ENCODE measurements at regions not wholly inside any gene's neighbourhood (a gene's known extent, or its start where the extent isn't known, plus 50 kb on each side); places are given as distances from the start of the nearest gene placed in this dataset.
A peak's percentile ranks its signal among the peaks of the same experiment; 100 is the strongest.

DNA sequence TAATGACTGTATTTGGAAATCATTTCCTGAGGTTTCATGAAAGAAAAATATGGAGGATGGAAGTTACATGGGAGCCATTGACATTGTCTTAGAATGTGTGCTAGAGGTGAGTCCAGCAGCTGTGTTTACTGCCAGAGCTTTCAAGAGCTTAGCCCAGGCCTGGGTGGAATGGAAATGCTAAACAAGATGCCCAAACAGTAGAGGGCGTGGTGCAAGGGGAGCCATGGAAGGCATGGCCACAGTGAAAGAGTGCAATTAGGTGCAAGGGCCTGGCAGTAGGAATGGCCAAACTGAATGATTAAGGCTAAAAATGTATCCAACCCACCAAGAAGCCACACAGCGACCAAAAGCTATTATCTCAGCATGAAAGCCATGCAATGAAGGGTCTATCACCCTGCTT, 257.7 kb upstream of the NR2F2 start:
- no peak for DNase-seq (ENCODE audit: low spot score)

DNA sequence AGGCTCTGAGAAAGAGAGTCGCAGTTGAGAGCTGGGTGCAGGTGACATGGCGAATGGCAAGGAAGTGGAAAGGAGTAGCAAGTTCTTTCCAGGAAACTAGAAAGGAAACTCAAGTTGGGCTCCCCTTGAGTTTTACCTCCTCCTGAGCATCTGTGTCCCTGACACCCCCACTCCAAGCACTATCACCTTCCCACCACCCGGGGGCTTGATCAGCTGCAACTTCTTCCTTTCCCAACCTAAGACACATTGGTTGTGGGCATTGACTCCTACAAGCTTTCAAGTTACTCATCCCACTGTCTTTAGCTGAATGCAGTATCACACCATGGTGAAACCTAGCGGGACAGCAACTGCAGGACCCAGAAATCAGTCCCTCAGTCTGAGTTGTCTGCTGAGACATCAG, 256.6 kb upstream of the NR2F2 start:
- no peak for DNase-seq (ENCODE audit: low spot score)

DNA sequence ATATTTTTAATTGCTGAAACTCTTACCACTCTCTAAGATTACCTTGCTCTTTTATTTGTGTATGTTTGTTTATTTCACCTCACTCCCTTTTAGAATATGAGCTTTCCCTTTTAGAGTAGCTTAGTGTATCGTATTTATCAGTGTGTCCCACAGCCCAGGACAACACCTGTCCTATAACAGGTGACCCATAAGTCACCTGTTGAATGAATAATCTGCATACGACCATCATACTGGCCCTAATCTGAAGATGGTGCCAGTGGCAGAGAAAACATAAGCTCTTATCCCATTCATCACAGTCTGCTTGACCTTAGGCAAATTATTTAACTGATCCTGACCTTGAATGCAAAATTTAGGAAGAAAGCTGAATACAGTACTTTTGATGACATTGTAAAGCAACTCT, 254.6 kb upstream of the NR2F2 start:
- no peak for DNase-seq (ENCODE audit: low spot score)

DNA sequence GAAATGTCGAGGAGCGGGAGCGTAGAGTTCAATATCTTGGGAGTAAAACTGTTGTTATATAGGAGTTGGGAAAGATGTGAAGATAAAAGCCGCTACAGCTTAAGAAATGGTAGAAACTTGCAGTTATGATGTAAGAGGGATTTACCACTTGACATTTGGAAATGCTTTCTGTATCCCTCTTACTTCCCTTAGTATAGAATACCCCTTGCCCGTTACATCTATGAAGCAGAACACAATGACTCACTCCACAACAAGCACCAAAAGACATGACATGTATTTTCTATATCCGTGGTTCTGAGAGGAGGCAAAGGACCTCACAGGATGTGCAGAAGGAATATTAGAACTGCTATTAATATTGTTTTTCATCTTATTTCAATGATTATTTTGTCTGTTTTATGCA, 254.2 kb upstream of the NR2F2 start:
- DNase-seq (ENCODE audit: low spot score), result no peak

DNA sequence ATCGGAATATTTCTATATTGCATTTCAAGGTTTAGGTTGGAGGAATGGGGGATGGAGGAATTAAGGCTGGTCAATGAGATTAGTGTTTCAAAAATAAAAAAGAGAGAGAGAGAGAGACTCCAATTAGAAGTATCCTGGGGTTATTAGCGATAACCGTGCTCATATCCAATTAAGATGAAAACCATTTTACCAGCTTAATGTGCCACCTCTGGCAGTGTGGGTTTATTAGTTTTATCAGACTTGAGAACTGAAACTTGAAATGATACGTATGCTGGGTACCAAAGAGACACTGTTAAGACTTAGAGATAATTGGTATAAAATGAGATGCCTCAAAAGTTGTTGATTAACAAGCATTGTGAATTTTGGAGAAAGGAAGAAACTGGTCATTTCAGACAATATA, 251.5 kb upstream of the NR2F2 start:
- DNase-seq (ENCODE audit: low spot score), result no peak

DNA sequence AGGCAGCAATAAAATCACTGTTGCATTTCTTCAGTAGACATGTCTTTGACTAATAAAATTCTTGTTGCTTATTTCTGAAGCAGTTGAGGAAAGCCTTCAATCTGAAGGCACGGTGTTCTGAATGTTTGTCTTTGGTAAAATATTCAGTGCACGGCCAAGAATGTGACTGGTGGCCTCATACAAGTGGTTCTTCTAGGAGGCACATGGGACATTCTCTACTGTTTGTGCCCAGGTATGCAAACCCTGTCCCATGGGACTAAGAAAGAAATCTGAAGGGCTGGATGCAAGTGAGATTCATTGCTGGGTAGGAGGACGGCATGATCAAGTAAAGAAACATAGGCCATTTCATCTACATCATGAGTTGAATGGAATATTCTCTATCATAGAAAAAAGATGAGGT, 250.6 kb upstream of the NR2F2 start:
- no peak for DNase-seq (ENCODE audit: low spot score)

DNA sequence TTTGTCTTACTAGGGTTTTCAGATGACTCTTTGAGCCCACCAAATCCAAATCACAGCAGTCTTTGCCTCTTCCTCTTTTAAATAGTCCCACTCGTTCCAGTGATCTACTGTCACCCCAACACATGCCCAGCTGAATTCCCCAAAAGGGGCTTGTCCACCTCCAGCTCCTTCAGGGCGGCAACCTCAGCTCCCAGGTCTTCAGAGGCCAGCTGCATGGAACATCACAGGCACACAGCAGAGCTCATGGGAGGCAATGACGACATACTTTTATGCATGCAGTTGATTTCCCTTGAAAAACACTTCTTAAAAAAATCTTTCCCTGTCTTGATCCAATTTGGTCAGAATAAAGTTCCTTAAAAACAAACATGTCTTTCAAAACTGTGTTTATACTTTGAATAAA, 244.3 kb upstream of the NR2F2 start:
- no peak for DNase-seq (ENCODE audit: low spot score)

DNA sequence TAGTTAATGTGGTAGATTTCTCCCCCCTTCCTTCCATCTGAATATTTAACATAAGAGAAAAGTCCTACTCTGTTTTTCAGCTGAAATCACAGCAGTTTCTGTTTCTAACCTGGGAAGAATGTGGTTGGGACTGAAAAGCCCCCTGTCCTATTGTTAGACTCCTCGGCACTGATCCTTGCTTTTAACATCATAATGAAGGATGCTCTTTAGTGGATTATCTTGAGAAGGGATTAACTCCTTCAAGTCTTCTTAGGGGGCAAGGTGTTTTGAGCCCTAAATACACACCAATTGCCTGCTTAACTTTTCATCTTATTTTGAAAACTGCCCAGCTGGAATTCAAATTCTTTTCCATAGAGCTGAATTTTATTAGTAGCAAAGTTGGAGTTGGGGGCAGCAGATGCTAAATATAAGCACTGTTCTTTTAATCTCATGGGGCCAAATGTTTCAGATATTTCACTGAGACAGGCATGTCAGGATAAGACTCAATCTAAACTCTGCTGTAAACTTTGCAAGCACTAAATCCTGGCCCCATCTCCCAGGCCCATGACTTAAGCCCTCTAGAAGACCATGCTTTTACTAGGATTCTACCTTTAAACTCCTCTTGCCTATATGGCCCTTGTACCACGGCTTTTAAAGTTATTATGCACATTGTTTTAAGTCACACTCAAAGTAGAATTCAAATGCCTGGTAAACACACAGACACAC, 243.2 kb upstream of the NR2F2 start:
- no peak for DNase-seq (ENCODE audit: low spot score)

DNA sequence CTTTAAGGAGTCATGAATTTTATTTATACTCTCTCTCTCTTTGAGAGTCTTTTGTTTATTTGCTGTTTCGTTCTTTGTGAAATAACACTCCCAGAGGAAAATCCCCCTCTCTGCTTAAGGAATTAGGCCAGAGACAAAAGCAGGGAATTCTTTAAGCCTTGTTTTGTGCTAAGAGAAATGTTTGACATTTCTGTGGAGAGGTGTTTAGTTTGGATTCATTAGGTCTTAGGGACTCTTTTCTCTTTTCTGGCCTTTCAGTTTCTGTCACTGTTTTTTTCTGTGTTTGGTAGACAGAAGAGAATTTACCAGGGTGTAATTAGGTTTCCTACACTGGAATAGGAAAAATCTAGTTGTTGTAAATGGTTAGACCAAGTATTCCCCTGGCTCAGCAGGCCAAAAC, 241.8 kb upstream of the NR2F2 start:
- no peak for DNase-seq (ENCODE audit: low spot score)

DNA sequence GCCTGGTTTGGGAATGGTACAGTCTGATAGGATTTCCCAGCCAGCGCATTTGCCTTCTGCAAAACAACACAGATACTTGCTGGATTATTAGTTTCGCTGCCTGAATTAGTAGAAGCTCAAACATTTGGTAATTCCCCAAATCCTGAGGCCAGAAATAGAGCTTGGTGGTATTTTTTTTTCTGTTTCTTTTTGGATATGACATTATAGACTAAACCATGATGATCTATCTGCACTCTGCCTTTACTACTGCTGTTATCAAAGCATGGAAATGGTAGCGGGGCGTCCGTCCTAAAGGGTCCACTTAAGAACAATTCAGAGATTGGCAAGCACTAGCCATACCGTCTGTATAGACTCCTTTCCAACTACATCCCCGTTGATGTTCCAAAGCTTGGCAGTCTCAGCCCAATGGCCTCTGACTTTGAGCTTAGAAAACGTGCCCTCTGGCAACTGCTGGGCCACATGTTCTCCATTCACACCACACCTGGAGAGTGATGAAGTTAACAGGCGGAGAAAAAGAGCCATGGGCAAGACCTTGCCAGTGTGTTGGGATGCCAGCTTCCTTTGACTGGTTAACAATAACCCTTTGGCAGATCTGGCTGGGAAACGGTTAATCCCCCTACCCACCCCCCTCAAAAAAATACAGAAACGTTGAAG, 241.0 kb upstream of the NR2F2 start:
- no peak for DNase-seq (ENCODE audit: low spot score)

DNA sequence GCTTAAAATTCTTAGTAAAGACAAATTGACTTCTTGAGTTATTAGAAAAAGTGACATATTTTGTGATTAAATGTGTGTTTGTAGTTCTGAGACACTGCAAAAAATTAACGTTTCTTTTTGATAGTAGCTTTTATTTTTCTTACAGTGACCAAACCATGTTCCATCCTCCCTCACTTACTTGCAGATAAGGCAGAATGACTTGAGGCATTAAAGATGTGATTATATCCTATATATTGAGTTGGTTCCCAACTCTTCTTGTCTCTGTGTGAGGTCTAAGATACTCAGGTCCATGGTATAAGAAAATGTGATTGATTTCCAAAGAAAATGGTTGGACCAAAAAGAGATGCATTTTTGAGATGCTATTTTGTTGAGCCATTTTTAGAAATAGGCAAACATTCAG, 238.3 kb upstream of the NR2F2 start:
- no peak for DNase-seq (ENCODE audit: low spot score)

DNA sequence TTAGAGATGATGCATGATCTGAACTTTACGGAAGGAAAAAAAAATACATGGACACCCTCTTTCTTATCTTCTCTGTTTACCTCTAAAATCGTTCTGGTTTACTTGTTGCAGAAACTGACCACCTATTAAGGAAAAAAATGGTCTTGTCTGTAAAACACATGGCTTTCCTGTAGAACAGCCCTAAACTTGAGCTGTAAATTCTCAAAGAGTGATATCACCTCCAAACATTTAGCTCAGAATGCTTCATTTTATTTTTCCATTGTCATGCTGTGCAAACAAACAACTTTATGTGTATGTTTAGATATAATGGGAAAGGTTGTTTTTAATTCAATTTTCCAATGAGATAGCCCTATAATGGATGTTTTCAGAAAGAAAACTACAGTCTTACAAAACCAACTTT, 237.4 kb upstream of the NR2F2 start:
- no peak for DNase-seq (ENCODE audit: low spot score)

DNA sequence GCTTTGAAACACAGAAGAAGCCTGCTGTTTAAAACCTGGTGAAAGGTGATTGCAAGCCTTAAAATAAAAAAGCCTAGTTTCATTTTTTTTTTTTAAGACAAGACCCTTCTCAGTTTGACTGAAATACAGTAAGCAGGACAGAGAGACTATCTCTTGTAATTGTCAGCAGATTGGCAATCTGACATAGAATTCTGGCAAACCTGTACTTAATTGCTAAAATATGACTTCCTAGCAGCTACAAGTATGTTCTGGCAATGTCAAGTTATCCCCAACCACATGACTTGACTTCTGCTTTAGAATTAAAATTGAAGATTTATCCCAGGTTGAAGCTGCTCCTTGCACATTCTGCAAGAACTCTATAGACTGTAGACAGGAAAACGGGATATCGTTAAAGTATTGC, 232.8 kb upstream of the NR2F2 start:
- no peak for DNase-seq (ENCODE audit: low spot score)

DNA sequence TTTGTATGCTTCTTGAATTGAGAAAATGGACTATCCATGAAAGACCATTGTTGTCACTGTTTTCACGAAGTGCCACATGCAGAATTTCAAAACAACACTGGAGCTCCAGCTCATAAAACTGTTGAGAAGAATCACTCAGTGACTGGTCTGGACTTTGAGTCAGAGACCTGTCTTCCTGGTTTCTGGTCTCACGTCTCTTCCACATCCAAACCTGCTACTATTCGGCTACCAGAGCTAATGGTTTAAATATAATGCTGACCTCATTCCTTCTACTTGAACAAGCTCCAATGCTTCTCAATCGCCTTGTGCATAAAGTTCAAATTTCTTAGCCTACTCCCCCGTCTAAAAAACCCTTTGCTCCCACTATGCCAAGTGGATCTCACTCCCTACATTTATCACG, 227.9 kb upstream of the NR2F2 start:
- peak; percentile 24 for DNase-seq (ENCODE audit: low spot score)

DNA sequence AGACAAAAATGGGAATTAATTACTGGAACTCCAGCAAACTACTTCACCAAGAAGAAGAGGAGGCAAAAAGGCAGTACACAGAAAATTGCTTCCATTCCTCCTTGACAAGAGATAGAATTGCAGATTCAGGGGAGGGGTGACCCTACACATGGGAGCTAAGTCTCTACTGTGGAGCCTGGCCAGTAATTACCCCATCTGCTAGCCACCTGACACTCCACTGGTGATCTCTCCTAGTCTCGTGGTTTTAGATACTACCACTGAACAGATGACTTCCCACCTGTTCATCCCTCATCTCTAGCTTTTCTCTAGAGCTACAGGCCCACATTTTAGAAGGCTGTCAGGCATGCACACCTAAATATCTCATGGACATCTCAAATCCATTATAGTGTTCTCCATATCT, 224.3 kb upstream of the NR2F2 start:
- no peak for DNase-seq (ENCODE audit: low spot score)

DNA sequence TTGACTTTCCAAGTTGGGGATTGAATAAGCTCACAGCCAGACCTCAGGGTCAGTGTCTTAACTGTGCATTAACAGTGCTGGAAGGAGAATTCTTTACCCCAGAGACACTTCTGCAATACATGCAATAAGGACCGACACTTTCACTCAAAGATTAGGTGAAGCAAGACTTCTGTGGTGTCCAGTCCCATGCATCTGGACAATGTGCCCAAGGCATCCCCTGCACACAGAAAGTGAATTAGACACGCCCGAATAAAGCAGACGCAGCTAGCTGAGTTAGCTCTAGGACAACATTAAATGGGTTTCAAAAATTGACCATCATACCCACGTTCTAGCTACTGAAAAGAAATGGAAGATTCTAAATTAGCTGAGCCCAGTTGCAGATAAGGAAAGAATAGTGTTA, 223.9 kb upstream of the NR2F2 start:
- DNase-seq (ENCODE audit: low spot score), result no peak

DNA sequence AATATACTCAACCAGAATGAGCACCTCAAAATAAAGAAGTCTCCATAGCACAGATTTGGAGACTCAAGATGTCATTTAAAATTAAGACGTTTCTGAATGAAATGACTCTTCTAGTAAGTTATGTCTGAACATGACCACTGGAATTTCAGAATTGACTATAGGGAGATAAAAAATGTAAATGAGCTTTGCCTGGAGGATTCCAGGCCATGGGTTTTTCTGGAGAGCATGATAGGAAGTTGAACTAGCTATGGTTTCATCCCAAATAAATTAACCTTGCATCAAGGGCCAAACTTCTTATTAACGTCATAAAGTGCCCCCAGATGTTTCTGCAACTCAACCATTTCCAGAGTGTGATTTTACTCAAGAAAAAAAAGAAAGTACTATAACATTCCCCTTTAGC, 222.6 kb upstream of the NR2F2 start:
- DNase-seq (ENCODE audit: low spot score), result no peak

DNA sequence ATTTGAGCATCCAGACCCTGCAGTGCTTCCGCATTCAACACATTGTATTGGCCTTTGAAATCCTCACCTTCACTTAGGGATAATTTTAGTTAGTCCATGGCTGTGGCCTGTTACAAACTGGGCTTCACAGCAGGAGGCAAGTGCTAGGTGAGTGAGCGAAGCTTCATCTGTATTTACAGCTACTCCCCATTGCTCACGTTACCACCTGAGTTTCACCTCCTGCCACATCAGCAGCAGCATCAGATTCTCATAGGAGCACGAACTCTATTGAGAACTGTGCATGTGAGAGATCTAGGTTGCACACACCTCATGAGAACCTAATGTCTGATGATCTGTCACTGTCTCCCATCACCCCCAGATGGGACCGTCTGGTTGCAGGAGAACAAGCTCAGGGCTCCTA, 222.1 kb upstream of the NR2F2 start:
- DNase-seq (ENCODE audit: low spot score), result no peak

DNA sequence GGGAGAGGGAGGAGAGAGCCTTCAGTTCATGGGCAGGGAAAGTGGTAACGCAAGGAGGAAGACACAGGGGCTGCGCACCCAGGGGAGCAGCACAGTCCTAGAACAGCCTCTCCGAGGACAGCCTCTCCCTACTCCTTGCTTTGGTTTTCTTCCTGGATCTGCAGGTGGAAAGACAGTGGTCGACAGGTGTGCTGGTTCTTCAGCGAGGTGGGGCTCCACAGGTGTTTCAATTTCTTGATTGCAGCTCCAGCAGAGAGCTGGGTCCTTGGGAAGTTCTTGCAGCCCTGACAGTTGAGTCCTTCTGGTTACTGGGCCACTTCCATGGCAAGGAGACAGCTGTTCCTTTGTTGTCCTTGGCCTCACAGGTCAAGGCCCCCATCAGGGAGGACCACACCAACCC, 220.7 kb upstream of the NR2F2 start:
- DNase-seq (ENCODE audit: low spot score), result no peak

DNA sequence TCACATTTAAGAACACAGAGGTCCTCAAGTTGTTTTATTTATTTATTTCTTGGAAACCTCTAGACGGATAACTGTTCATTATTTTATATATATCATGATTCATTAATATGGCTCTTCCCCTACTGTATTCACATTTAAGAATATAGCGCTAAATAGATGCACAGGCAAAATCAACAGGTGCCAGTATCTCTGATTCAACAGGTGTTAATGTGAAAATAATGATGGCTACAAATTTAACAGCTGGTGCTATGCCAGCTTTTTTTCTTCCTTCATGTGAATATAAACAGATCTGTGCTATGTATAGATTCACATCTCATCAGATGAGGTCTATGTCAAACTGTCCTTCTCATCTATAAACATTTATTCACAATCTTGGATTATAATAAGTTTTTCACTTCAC, 218.5 kb upstream of the NR2F2 start:
- DNase-seq (ENCODE audit: low spot score), result no peak

DNA sequence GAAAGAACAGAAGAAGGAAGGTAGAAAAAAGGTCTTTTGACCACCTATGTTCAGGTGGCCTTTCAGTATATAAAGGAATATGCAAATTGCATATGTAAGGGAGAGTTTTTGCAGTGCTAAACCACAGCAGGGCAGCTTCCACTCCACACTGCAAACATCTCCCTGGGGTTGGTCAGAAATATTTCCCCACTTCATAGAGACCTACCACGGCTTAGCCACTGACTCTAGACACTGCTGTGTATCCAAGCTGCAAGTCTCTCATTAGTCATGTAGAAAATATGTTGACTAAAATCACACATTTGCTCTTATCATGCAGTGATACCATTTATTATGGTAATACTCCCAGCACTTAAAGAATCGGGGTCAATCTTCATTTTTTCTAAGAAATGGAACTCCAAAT, 214.9 kb upstream of the NR2F2 start:
- no peak for DNase-seq (ENCODE audit: low spot score)

DNA sequence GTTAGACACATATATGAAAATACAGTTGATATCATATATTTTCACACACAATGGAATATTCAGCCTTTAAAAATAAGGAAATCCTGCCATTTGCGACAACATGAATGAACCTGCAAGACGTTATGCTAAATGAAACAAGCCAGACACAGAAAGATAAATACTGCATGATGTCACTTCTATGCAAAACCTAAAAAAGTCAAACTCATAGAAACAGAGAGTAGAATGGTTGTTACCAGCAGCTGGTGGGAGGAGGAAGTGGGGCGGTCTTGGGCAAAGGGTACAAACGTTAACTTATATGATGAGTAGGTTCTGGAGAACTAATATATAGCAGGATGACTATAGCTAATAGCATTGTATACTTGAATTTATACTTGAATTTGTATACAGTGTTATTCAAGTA, 213.2 kb upstream of the NR2F2 start:
- no peak for DNase-seq (ENCODE audit: low spot score)

DNA sequence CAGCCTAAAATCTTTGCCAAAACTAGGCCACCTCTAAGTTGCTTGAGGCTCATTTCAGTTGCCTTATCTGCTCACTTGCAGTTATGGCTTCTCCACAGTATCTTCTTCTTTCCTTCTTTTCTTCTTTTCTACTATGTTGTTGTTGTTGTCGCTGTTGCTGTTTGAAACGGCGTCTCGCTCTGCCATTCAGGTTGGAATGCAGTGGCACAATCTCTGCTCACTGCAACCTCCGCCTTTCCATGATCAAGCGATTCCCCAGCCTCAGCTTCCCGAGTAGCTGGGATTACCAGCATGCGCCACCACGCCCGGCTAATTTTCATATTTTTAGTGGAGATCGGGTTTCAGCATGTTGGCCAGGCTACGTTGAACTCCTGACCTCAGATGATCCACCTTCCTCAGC, 210.8 kb upstream of the NR2F2 start:
- DNase-seq (ENCODE audit: low spot score), result no peak
